SIG-M5 (cell line): ENCODE measurements at regions not wholly inside any gene's neighbourhood (a gene's known extent, or its start where the extent isn't known, plus 50 kb on each side); places are given as distances from the start of the nearest gene placed in this dataset.

Experiments
- DNase-seq: peaks from one replicate; lab custom pipeline; 2025; lab: John Stamatoyannopoulos, UW

GRCh38 chr3:72489901-72490300, 358.3 kb downstream of the SHQ1 start:
- DNase-seq = no peak

DNA sequence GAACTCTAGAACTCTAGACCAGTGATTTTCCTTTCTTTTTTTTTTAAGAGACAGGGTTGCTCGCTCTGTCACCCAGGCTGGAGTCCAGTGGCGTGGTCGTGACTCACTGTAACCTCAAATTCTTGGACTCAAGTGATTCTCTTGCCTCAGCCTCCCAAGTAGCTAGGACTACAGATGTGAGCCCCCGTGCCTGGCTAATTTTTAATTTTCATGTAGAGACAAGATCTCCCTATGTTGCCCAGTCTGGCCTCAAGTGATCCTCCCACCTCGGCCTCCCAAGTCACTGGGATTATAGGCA, 359.6 kb downstream of the SHQ1 start:
- DNase-seq = no peak

DNA sequence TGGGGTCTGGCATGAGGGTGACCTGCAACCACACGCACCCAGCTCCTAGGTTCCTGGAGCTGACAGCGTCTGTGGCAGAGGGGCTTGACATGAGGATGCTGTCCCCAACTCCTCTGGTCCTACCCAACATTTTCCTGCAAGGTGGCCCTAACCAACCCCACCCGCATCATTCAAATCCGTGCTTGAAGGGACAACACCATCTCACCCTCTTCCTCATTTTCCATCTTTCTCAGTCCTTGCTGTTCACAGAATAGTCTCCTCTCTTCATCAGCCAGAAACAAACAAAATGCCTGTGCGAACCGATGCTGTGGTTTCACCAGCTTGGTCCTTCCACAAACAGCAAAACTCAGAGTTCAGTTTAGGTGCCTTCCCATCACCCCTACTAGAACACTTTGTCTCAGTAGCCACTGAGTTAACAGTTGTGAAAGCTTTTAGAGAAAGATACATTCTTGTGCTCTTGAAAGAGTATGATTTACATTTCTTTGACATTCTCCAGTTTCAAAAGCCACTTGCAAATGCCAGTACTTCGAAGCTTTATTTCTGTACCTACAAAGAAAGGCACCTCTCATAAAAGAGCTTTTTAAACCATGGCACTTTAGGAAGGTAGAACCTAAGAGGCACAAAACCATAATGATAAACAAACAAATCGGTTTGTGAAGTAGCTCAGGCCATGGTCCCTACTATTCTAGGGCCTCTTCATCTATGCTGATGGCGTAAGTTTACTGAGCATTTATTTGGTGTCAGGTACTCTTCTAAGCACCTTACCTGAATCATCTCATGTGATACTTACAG, 360.1 kb downstream of the SHQ1 start:
- no peak for DNase-seq

- DNase-seq = no peak
Measured at GRCh38 chr3:72487078-72487765, 361.0 kb downstream of the SHQ1 start.

- DNase-seq = no peak
Measured at GRCh38 chr3:72485641-72486040, 362.6 kb downstream of the SHQ1 start.

GRCh38 chr3:72483554-72484104, 364.6 kb downstream of the SHQ1 start:
- no peak for DNase-seq

- no peak for DNase-seq
Measured at GRCh38 chr3:72482589-72483321, 365.5 kb downstream of the SHQ1 start.

DNA sequence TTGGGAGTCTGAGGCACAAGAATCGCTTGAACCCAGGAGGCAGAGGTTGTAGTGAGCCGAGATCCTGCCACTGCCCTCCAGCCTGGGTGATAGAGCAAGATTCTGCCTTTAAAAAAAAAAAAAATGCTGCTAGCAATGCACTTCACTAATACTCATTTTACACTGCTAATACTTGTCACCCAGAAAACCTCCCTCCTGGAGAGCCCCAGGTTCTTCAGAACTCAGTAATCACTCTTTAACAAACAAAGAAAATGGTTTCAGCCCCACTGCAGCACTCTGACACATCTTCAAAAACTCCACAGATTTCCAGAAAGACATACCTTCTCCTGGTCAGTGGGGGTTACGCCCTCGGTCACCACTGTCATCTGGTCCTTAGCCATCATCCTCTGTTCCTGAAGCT, 366.7 kb downstream of the SHQ1 start:
- no peak for DNase-seq

- no peak for DNase-seq
Measured at GRCh38 chr3:72480366-72480765, 367.9 kb downstream of the SHQ1 start.

DNA sequence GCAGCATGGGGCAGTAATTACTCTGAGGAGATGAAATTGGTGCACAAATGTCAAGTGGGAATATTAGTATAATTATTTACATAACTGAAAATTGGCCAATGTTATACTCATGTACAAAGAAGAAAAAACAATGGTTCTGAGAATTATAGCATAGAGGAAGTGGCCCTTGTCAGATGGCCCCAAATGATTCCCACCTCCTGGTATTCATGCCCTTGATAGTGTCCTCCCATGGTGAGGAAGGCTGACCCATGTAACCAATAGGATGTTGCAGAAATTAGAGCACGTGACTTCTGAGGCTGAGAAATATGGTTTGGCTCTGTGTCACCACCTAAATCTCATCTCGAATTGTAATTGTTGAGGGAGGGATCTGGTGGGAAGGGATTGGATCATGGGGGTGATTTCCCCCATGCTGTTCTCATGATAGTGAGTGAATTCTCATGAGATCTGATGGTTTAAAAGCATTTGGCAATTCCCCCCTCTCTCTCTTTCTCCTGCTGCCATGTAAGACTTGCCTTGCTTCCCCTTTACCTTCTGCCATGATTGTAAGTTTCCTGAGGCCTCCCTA, 368.5 kb downstream of the SHQ1 start:
- no peak for DNase-seq

DNA sequence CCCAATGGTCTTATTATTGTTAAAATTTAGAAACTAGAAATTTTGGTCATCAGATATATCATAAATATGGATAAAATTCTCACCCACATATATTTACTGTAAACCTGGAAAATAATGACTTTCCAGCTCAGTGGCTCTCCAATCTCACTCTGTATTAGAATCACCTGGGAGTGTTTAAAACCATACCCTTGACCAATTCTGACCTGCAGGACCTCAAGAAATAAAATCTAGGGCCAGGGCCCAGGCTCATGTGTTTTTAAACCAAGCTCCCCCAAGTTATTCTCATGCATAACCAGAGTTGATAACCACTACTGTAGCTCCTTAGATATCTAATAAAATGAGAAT, 372.1 kb downstream of the SHQ1 start:
- DNase-seq = no peak

DNA sequence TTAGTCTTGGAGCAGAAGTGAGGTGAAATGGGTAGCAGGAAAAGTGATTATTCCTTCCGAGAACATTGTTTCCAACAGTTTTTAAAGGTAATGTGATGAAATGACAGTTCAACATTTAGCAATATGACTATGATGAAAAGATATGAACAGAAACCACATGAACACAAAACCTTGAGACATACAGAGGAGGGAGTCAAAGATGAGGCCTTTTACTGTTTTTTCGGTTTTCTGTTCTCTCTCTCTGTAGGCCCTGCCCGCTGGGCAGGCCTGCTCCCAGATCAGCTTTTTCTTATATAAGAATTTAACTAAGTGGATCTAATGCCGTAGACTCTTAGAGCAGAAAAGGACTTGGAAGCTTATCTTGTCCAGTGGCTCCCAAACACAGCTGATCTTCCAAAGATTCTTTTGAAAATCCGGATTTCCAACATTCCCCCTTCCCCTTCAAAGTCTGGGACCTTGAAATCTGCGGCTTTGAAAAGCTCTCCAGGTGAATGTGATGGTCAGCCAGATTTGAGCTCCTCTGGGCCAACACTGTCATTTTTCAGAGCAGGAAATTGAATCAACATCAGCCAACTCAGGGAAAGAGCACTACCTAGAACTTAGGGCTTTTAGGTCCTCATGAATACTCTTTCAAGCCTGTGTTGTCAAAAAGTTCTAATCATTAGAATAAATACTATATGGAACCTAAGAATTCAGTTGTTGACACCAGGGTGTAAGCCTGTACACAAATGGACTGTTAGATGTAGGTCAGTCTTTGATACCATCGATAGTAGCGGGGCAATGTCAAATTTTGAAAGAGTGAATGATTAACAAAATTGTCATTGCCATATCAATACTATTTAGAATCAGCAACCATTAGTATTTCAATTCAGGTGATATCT, 372.7 kb downstream of the SHQ1 start:
- no peak for DNase-seq

DNA sequence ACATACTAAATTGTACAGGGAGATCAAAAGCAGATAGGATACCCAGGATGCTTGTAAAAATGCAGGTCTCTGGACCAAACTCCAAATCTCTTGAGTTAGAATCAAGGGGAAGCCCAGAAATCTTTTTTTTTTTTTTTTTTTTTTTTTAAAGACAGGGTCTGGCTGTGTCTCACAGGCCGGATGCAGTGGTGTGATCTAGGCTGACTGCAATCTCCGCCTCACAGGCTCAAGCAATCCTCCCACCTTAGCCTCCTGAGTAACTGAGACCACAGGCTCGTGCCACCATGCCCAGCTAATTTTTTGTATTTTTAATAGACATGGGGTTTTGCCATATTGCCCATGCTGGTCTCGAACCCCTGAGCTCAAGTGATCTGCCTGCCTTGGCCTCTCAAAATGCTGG, 373.5 kb downstream of the SHQ1 start:
- DNase-seq = no peak

GRCh38 chr3:72473156-72473555, 375.1 kb downstream of the SHQ1 start:
- no peak for DNase-seq

- DNase-seq = no peak
Measured at GRCh38 chr3:72470904-72471417, 377.3 kb downstream of the SHQ1 start.

GRCh38 chr3:72465853-72466252, 382.4 kb downstream of the SHQ1 start:
- DNase-seq = no peak

GRCh38 chr3:72463083-72463482, 385.2 kb downstream of the SHQ1 start:
- DNase-seq = no peak

DNA sequence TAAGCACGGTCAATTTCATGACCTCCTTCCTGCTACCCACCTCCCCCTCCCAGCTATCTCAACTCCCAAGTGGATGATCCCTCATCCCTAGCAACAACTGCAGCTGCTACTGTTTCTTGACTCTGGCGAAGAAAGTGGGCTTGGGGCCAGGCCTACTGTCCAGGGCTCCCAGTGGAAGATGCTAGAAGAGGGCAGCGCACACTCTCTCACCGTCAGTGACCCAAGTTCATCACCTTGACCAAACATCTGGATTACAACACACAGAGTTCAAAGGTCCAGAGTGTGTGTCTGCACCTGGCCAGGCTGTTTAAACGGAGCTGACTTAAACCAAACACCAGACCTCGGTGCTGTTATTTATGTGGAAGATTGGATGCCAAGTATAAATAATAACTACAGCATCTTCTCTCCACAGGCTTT, 385.6 kb downstream of the SHQ1 start:
- no peak for DNase-seq

GRCh38 chr3:72461787-72462186, 386.5 kb downstream of the SHQ1 start:
- no peak for DNase-seq

DNA sequence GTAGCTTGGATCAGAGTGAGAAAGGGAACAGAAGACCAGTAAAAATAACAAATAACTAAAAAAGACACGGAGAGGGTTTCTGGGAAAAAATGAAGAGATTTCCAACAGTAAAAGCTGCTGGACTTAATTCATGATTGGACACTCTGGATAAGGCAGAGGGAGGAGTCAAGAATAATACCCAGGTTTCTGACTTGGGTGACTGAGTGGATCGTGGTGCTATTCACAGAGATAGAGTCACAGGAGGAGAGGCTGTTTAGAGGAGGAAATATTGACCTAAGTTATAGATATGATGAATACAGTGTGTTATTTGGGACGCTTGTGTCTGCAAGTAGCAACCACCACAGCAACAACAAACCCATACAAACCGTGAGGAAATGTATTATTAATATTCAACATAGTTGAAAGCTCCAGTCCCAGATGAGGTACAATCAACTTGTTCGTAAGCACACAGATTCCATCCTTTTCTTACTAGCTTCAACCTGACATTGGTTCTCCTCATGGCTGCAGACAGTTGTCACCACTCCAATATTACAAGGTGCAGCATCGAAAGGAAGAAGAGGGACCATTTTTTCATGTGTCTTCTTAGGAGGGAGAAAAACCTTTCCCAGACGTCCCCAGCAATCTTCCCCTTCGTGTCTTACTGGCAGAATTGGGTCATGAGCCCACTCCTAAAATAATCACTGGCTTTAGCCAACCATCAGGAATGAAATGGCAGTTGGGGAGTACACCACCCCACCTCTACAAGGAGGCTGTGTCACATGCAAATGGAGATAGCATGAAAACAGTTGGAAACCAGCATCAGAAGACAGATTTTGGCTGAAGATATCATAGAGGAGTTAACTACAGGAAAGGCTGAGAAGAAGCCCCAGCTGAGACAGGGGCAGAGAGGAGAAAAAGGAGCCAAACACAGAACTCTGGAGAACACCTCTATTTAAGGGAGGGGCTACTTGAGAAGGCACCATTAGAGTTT, 387.8 kb downstream of the SHQ1 start:
- no peak for DNase-seq
